B cell (primary cell): ENCODE measurements at regions not wholly inside any gene's neighbourhood (a gene's known extent, or its start where the extent isn't known, plus 50 kb on each side); places are given as distances from the start of the nearest gene placed in this dataset.

ENCODE experiments used
- ATAC-seq: fragments of 200-7000 bp; cut with Tn5 transposase; one replicate; pipeline ENCODE4 v1.10.0; 2021; ENCODE audit warnings: low read depth, mild to moderate bottlenecking, moderate number of reproducible peaks, moderate library complexity
- CTCF ChIA-PET: fragments of 350-600 bp; sonication (Branson Sonifier 250); formaldehyde crosslinking; loops from one replicate; lab custom pipeline; 2021; ENCODE audit warnings: antibody characterized with exemption, inconsistent platforms; lab: Charles Lee
- POLR2A ChIA-PET: fragments of 350-600 bp; sonication (Branson Sonifier 250); formaldehyde crosslinking; loops from one replicate; lab custom pipeline; 2021; ENCODE audit warnings: antibody characterized with exemption; lab: Charles Lee
- DNase-seq: peaks from one replicate; pipeline ENCODE4 v3.0.0; 2013
- H2AFZ ChIP-seq: 2 replicates; pipeline ENCODE4 v1.6.1; 2012; ENCODE audit warnings: mild to moderate bottlenecking, low read depth, low read length; ENCODE audit not compliant: insufficient read depth, poor library complexity, severe bottlenecking
- H3K27ac ChIP-seq, 2 donors: 1 replicate in 1 of 2; 2 replicates in 1 of 2; pipeline ENCODE4 v1.5.1; 2012 to 2013; ENCODE audit warnings: low read length in 2 of 2, mild to moderate bottlenecking in 2 of 2, moderate library complexity in 1 of 2
- H3K27me3 ChIP-seq, 4 experiments: fragments of 200-600 bp in 1 of 4; sonication (generic) in 1 of 4; replicated peaks in 1 of 4; 1 replicate in 2 of 4; 2 replicates in 2 of 4; pipeline versions ENCODE4 v1.6.1 to v1.7.0; 2013 to 2016; ENCODE audit warnings: low read length in 3 of 4, mild to moderate bottlenecking in 2 of 4, mixed read lengths in 1 of 4, moderate library complexity in 1 of 4; ENCODE audit not compliant: insufficient read depth in 4 of 4, control insufficient read depth in 3 of 4; ENCODE audit errors: control extremely low read depth in 1 of 4
- H3K36me3 ChIP-seq, 2 experiments: replicated peaks in 1 of 2; 1 replicate in 1 of 2; 2 replicates in 1 of 2; pipeline versions ENCODE4 v1.6.1 to v1.7.1; 2013; ENCODE audit warnings: low read length in 1 of 2; ENCODE audit not compliant: insufficient read depth in 2 of 2, control insufficient read depth in 1 of 2; ENCODE audit errors: control extremely low read depth in 1 of 2, extremely low read depth in 1 of 2
- H3K4me1 ChIP-seq, 2 donors: fragments of 200-600 bp in 1 of 2; sonication (generic) in 1 of 2; 1 replicate in 1 of 2; 2 replicates in 1 of 2; pipeline versions ENCODE4 v1.5.1 to v1.6.1; 2013 to 2017; ENCODE audit warnings: low read length in 2 of 2; ENCODE audit not compliant: control insufficient read depth in 2 of 2, insufficient read depth in 2 of 2
- H3K4me2 ChIP-seq: replicated peaks from 2 replicates; pipeline ENCODE3; 2012; ENCODE audit warnings: mild to moderate bottlenecking, low read depth, low read length; ENCODE audit not compliant: poor library complexity, severe bottlenecking
- H3K4me3 ChIP-seq, 5 experiments: fragments of 200-600 bp in 1 of 5; sonication (generic) in 1 of 5; 1 replicate in 3 of 5; 2 replicates in 2 of 5; pipeline versions ENCODE4 v1.5.1 to v1.7.0; 2011 to 2016; ENCODE audit warnings: low read length in 4 of 5, mild to moderate bottlenecking in 4 of 5, low read depth in 2 of 5, control low read depth in 1 of 5, moderate library complexity in 1 of 5; ENCODE audit not compliant: insufficient read depth in 1 of 5; ENCODE audit errors: control extremely low read depth in 1 of 5, extremely low read depth in 1 of 5
- H3K79me2 ChIP-seq: fragments of 200-600 bp; sonication (generic); one replicate; pipeline ENCODE4 v1.6.0; 2016; ENCODE audit warnings: low read length; ENCODE audit not compliant: control insufficient read depth, insufficient read depth
- H3K9ac ChIP-seq: fragments of 200-600 bp; sonication (generic); 2 replicates; pipeline ENCODE4 v1.6.1; 2017; ENCODE audit warnings: mild to moderate bottlenecking, low read length, moderate library complexity
- H3K9me3 ChIP-seq, 3 donors: one replicate each; pipeline versions ENCODE4 v1.6.1 to v1.7.1; 2013; ENCODE audit warnings: low read length in 2 of 3; ENCODE audit not compliant: control insufficient read depth in 2 of 3, insufficient read depth in 1 of 3; ENCODE audit errors: control extremely low read depth in 1 of 3
- H4K20me1 ChIP-seq: 2 replicates; pipeline ENCODE4 v1.6.0; 2012; ENCODE audit warnings: mild to moderate bottlenecking, low read length; ENCODE audit not compliant: insufficient read depth, control insufficient read depth, poor library complexity, severe bottlenecking
- H3K27ac Mint-ChIP-seq: one replicate; pipeline ENCODE4 v1.8.0; 2021; ENCODE audit warnings: mixed read lengths
- H3K27me3 Mint-ChIP-seq: one replicate; pipeline ENCODE4 v1.8.0; 2021; ENCODE audit warnings: mixed read lengths
- H3K4me1 Mint-ChIP-seq: one replicate; pipeline ENCODE4 v1.8.0; 2021; ENCODE audit warnings: mixed read lengths
- H3K4me3 Mint-ChIP-seq: one replicate; pipeline ENCODE4 v1.8.0; 2021; ENCODE audit warnings: mixed read lengths
- H3K9me3 Mint-ChIP-seq: one replicate; pipeline ENCODE4 v1.8.0; 2022; ENCODE audit warnings: mixed read lengths; ENCODE audit not compliant: insufficient read depth
- EZH2 ChIP-seq: IDR thresholded peaks from 2 replicates; pipeline ENCODE4 v1.6.1; 2012; ENCODE audit warnings: borderline replicate concordance, low read depth, mild to moderate bottlenecking, moderate library complexity, low read length; ENCODE audit not compliant: insufficient read depth, poor library complexity, severe bottlenecking
- WGBS: methylation state at CpG from one replicate; pipeline ENCODE4 v1.1.5; 2013; ENCODE audit warnings: missing lambda C conversion rate; ENCODE audit not compliant: insufficient coverage; 5-methylcytosine and 5-hydroxymethylcytosine counted together
- intact Hi-C: fragments of 100-400 bp; cut with micrococcal nuclease; formaldehyde crosslinking; loops from one replicate; pipeline ENCODE4 v1.10.0; 2022
- TF ChIP-seq, protein P1 (sequence below): fragments of 200-600 bp; IDR thresholded peaks from one replicate; pipeline ENCODE4 v1.8.0; 2022; ENCODE audit warnings: antibody characterized with exemption, mild to moderate bottlenecking

- ChIA-PET CTCF (no interaction called here), POLR2A (no interaction called here)
- Mint-ChIP-seq H3K27ac (no peak overlapping the region), H3K27me3 (no peaks in the 10 kb centered on the region), H3K9me3 (peaks cover 3% of the 10 kb centered on the region), H3K4me3 (no peak overlapping the region), H3K4me1 (no peaks in the 10 kb centered on the region)
- intact Hi-C loops: no loop called here
- Histone ChIP-seq H3K36me3 (no peaks in the 10 kb centered on the region), H3K9me3 (no peaks in the 10 kb centered on the region), H3K9ac (no peak overlapping the region), H3K4me2 (no peak overlapping the region), H3K27ac (no peak overlapping the region), H2AFZ (no peak overlapping the region), H4K20me1 (no peaks in the 10 kb centered on the region), H3K4me3 (no peak overlapping the region), H3K4me1 (no peaks in the 10 kb centered on the region), H3K27me3 (no peaks in the 10 kb centered on the region), H3K79me2 (no peaks in the 10 kb centered on the region)
- DNase-seq: no peak
- TF ChIP-seq, protein P1, sequence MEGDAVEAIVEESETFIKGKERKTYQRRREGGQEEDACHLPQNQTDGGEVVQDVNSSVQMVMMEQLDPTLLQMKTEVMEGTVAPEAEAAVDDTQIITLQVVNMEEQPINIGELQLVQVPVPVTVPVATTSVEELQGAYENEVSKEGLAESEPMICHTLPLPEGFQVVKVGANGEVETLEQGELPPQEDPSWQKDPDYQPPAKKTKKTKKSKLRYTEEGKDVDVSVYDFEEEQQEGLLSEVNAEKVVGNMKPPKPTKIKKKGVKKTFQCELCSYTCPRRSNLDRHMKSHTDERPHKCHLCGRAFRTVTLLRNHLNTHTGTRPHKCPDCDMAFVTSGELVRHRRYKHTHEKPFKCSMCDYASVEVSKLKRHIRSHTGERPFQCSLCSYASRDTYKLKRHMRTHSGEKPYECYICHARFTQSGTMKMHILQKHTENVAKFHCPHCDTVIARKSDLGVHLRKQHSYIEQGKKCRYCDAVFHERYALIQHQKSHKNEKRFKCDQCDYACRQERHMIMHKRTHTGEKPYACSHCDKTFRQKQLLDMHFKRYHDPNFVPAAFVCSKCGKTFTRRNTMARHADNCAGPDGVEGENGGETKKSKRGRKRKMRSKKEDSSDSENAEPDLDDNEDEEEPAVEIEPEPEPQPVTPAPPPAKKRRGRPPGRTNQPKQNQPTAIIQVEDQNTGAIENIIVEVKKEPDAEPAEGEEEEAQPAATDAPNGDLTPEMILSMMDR: no peak
- TF ChIP-seq EZH2: no peak
- ATAC-seq: no peak
Measured at GRCh38 chr4:45102716-45103115, 376.4 kb upstream of the GNPDA2 start.

GRCh38 chr4:45100956-45101818 lies 374.8 kb upstream of the GNPDA2 start:
- 91% methylated on average over 4 of the region's 6 CpGs for WGBS
- H4K20me1 ChIP-seq: no peaks in the 10 kb centered on the region
- CTCF ChIA-PET: no interaction called here

More at GRCh38 chr4:45100956-45101818, 374.8 kb upstream of the GNPDA2 start:
- no peaks in the 10 kb centered on the region for H3K36me3 ChIP-seq
- POLR2A ChIA-PET: no interaction called here
- no peak overlapping the region for H3K4me3 Mint-ChIP-seq
- H3K27ac ChIP-seq: no peak overlapping the region
- peaks cover 7% of the 10 kb centered on the region for H3K9me3 Mint-ChIP-seq
- no peaks in the 10 kb centered on the region for H3K79me2 ChIP-seq
- H3K4me1 Mint-ChIP-seq: no peaks in the 10 kb centered on the region
- H3K9me3 ChIP-seq: no peaks in the 10 kb centered on the region
- DNase-seq (no peak), ATAC-seq (no peak)
- no peaks in the 10 kb centered on the region for H3K27me3 ChIP-seq
- intact Hi-C loops: no loop called here
- H3K4me3 ChIP-seq: no peak overlapping the region
- H3K9ac ChIP-seq: no peak overlapping the region
- H3K4me2 ChIP-seq: no peak overlapping the region
- no peaks in the 10 kb centered on the region for H3K4me1 ChIP-seq
- no peaks in the 10 kb centered on the region for H3K27me3 Mint-ChIP-seq
- H3K27ac Mint-ChIP-seq: no peak overlapping the region
- no peak overlapping the region for H2AFZ ChIP-seq
- TF ChIP-seq, protein P1: no peak
- no peak for TF ChIP-seq EZH2
